ENCODE measurements at regions not wholly inside any gene's neighbourhood (a gene's known extent, or its start where the extent isn't known, plus 50 kb on each side); places are given as distances from the start of the nearest gene placed in this dataset.
"Not testable (repeated sequence)": the region's sequence is repeated elsewhere in the genome, so short reads cannot be mapped to it uniquely, and the experiment has no call there.

DNA sequence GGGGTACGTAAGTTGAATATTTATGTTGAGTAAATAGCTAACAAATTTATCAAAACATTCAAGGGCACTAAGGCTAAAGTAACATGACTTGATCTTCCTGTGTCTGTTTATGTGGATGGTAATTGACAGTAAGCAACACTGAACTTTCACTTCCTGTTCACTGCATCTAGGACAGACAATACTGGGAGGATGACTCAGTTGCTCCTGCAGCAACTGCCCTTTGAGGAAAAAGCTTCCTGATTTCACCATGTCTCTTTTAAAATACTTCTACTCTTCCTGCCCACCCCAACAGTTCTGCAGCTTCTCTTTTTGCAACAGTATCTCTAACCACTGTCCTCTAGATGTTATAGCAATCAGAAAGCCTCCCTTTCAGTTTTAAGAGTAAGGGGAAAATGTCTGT lies 76.6 kb upstream of the HGF start:
- Histone ChIP-seq H3K9me3 (no peaks in the 10 kb centered on the region), H3K4me1 (ENCODE audit: low read depth) (no peaks in the 10 kb centered on the region), H3K4me3 (no peak overlapping the region), H3K36me3 (ENCODE audit: low read depth) (no peaks in the 10 kb centered on the region)
- DNase-seq = peak in 1 of 3 donors; percentile 12
- intact Hi-C loops (cut with DNase I, micrococcal nuclease) = no loop called here
- ATAC-seq = peak; percentile 56
- TF ChIP-seq, protein P1, sequence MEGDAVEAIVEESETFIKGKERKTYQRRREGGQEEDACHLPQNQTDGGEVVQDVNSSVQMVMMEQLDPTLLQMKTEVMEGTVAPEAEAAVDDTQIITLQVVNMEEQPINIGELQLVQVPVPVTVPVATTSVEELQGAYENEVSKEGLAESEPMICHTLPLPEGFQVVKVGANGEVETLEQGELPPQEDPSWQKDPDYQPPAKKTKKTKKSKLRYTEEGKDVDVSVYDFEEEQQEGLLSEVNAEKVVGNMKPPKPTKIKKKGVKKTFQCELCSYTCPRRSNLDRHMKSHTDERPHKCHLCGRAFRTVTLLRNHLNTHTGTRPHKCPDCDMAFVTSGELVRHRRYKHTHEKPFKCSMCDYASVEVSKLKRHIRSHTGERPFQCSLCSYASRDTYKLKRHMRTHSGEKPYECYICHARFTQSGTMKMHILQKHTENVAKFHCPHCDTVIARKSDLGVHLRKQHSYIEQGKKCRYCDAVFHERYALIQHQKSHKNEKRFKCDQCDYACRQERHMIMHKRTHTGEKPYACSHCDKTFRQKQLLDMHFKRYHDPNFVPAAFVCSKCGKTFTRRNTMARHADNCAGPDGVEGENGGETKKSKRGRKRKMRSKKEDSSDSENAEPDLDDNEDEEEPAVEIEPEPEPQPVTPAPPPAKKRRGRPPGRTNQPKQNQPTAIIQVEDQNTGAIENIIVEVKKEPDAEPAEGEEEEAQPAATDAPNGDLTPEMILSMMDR (IDR thresholded peaks at IDR 0.05) = no peak

DNA sequence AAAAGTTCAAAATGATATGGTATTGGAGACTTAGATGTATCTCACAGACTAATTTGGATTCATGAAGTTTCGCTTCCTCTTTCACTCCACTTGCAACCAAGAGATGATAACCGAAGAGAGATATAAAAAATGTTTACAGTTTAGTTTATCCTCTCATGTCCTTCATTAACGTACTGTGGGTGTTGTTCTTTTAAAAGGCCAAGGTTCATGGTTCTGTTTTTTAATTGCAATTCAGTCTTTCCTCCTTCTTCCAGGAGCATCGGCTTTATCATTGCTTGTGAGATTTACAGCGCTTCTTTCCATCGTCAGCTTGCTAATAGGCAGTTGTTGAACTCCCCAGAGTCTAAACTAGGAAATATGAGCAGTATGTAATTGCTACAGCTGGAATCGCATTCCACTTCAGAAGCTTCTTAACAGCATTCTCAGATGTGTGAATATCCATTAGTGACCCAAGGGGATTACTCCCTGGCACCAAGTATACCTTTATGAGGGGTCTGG lies 75.9 kb upstream of the HGF start:
- TF ChIP-seq, protein P1 (IDR thresholded peaks at IDR 0.05) = no peak
- H3K9me3 ChIP-seq = no peaks in the 10 kb centered on the region
- DNase-seq (no peak), ATAC-seq (no peak)
- H3K4me3 ChIP-seq = no peak overlapping the region
- no peaks in the 10 kb centered on the region for H3K36me3 ChIP-seq (ENCODE audit: low read depth)
- no peaks in the 10 kb centered on the region for H3K4me1 ChIP-seq (ENCODE audit: low read depth)
- intact Hi-C loops (cut with DNase I, micrococcal nuclease) = no loop called here

DNA sequence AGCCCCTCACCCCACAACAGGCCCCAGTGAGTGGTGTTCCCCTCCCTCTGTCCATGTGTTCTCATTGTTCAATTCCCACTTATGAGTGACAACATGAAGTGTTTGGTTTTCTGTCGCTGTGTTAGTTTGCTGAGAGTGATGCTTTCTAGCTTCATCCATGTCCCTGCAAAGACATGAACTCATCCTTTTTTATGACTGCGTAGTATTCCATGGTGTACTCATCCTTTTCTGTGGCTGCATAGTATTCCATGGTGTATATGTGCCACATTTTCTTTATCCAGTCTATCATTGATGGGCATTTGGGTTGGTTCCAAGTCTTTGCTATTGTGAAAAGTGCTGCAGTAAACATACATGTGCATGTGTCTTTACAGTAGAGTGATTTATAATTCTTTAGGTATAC lies 73.8 kb upstream of the HGF start:
- H3K4me1 ChIP-seq (ENCODE audit: low read depth); intact Hi-C loops (cut with DNase I, micrococcal nuclease); H3K4me3 ChIP-seq; DNase-seq; H3K36me3 ChIP-seq (ENCODE audit: low read depth); ATAC-seq; H3K9me3 ChIP-seq: not testable (repeated sequence)

DNA sequence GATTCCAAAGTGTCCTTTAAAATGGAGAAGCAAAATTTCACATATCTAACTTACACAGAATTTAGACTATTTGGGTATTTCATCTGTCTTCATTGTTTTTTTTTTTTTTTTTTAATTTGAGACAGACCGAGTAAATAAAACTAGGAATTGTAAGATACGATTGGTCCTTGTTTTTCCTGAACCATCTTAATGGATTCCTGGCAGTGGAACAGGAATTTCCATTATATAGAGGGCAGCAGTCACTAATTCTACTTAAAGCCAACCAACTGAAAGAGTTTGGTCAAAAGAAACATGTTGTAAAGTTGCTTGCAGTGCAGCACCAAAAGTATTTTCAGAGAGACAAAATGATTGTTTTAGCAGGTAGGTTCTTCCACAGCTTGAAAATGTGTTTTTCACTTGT lies 72.5 kb upstream of the HGF start:
- H3K9me3 ChIP-seq = no peaks in the 10 kb centered on the region
- H3K4me1 ChIP-seq (ENCODE audit: low read depth) = no peaks in the 10 kb centered on the region
- ATAC-seq (no peak), DNase-seq (no peak)
- no peak overlapping the region for H3K4me3 ChIP-seq
- intact Hi-C loops (cut with DNase I, micrococcal nuclease) = no loop called here
- TF ChIP-seq, protein P1 (IDR thresholded peaks at IDR 0.05) = no peak
- no peaks in the 10 kb centered on the region for H3K36me3 ChIP-seq (ENCODE audit: low read depth)

DNA sequence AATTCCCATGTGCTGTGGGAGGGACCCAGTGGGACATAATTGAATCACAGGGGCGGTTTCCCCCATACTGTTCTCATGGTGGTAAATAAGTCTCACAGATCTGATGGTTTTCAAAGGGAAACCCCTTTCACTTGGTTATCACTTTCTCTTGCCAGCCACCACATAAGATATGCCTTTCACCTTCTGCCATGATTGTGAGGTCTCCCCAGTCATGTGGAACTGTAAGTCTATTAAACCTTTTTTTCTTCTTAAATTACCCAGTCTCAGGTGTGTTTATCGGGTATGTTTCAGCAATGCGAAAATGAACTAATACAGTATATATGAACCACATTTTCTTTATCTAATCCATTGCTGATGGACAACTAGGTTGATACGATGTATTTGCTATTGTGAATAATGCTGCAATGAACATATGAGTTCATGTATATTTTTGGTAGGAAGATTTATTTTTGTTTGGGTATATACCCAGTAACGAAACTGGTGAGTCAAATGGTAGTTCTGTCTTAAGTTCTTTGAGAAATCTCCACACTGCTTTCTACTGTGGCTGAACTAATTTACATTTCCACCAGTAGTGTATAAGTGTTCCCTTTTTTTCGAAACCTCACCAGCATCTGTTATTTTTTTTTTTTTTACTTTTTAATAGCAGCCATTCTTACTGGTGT lies 70.0 kb upstream of the HGF start:
- DNase-seq = no peak
- H3K9me3 ChIP-seq = no peaks in the 10 kb centered on the region
- intact Hi-C loops (cut with DNase I, micrococcal nuclease) = no loop called here
- H3K36me3 ChIP-seq (ENCODE audit: low read depth) = no peaks in the 10 kb centered on the region
- no peak for ATAC-seq
- TF ChIP-seq, protein P1 (IDR thresholded peaks at IDR 0.05) = no peak
- no peak overlapping the region for H3K4me3 ChIP-seq
- no peaks in the 10 kb centered on the region for H3K4me1 ChIP-seq (ENCODE audit: low read depth)

DNA sequence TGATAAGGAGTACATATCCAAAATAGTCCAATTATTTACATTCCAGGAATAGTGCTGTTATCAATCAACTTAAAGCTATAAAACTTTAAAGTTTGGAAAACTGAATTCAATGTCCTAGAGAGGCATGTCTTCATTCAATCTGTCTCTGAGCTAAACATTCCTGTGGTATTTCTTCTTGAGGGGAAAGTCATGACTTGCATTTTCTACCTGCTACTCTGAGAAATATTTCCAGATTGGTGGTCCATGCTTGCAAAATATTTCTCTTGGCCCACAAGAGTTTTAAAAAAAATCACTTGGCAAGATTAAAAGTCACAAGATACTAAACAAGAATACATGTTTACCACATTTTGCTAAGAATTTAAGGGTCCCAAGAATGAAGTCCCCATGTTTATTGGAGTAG lies 63.6 kb upstream of the HGF start:
- H3K4me1 ChIP-seq (ENCODE audit: low read depth) = no peaks in the 10 kb centered on the region
- TF ChIP-seq, protein P1 (IDR thresholded peaks at IDR 0.05) = no peak

More for the DNA sequence above, 63.6 kb upstream of the HGF start:
- H3K9me3 ChIP-seq = peaks cover 2% of the 10 kb centered on the region
- ATAC-seq = no peak
- no peak overlapping the region for H3K4me3 ChIP-seq
- DNase-seq = no peak
- no peaks in the 10 kb centered on the region for H3K36me3 ChIP-seq (ENCODE audit: low read depth)
- intact Hi-C loops (cut with DNase I, micrococcal nuclease) = no loop called here
